ENCODE measurements at regions not wholly inside any gene's neighbourhood (a gene's known extent, or its start where the extent isn't known, plus 50 kb on each side); places are given as distances from the start of the nearest gene placed in this dataset.
A peak's percentile ranks its signal among the peaks of the same experiment; 100 is the strongest.

GRCh38 chr5:38013107-38013506 lies 173.3 kb upstream of the GDNF start:
- no peaks in the 10 kb centered on the region for H3K4me1 ChIP-seq
- no peak overlapping the region for H3K27ac ChIP-seq
- 31 to 43% (median 34%) methylated on average over 3 of the region's 3 CpGs for WGBS, 5 donors
- H3K4me3 ChIP-seq, result no peak overlapping the region
- TF ChIP-seq POLR2A (IDR thresholded peaks at IDR 0.05) (no peak), EP300 (IDR thresholded peaks at IDR 0.05) (no peak), POLR2AphosphoS5 (IDR thresholded peaks at IDR 0.05) (no peak)
- TF ChIP-seq, protein P1, sequence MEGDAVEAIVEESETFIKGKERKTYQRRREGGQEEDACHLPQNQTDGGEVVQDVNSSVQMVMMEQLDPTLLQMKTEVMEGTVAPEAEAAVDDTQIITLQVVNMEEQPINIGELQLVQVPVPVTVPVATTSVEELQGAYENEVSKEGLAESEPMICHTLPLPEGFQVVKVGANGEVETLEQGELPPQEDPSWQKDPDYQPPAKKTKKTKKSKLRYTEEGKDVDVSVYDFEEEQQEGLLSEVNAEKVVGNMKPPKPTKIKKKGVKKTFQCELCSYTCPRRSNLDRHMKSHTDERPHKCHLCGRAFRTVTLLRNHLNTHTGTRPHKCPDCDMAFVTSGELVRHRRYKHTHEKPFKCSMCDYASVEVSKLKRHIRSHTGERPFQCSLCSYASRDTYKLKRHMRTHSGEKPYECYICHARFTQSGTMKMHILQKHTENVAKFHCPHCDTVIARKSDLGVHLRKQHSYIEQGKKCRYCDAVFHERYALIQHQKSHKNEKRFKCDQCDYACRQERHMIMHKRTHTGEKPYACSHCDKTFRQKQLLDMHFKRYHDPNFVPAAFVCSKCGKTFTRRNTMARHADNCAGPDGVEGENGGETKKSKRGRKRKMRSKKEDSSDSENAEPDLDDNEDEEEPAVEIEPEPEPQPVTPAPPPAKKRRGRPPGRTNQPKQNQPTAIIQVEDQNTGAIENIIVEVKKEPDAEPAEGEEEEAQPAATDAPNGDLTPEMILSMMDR (IDR thresholded peaks at IDR 0.05), result no peak
- H3K36me3 ChIP-seq, result no peaks in the 10 kb centered on the region
- peaks cover 0 to 7% (median 0%) of the 10 kb centered on the region in 3 donors for H3K27me3 ChIP-seq
- DNase-seq, result no peak
- intact Hi-C loops (cut with DNase I; ENCODE audit: low total_unique reads), result no loop called here
- no peaks in the 10 kb centered on the region for H3K9me3 ChIP-seq

GRCh38 chr5:38011668-38012188 lies 171.9 kb upstream of the GDNF start:
- Histone ChIP-seq H3K27ac (no peak overlapping the region), H3K27me3 (peaks cover 0 to 7% (median 0%) of the 10 kb centered on the region in 3 donors), H3K4me1 (no peaks in the 10 kb centered on the region), H3K36me3 (no peaks in the 10 kb centered on the region), H3K4me3 (no peak overlapping the region), H3K9me3 (no peaks in the 10 kb centered on the region)
- DNase-seq, result no peak
- no peak for TF ChIP-seq POLR2AphosphoS5 (IDR thresholded peaks at IDR 0.05)
- WGBS, 5 donors, result 64 to 76% (median 72%) methylated on average over 3 of the region's 3 CpGs
- intact Hi-C loops (cut with DNase I; ENCODE audit: low total_unique reads), result no loop called here

- no peaks in the 10 kb centered on the region for H3K9me3 ChIP-seq
- 57 to 80% (median 73%) methylated on average over 2 of the region's 2 CpGs for WGBS, 5 donors
- DNase-seq, result peak in 1 of 2 donors; percentile 37
- no peak overlapping the region for H3K4me3 ChIP-seq
- peaks cover 0 to 7% (median 0%) of the 10 kb centered on the region in 3 donors for H3K27me3 ChIP-seq
- no peaks in the 10 kb centered on the region for H3K4me1 ChIP-seq
- TF ChIP-seq, protein P1 (IDR thresholded peaks at IDR 0.05), result no peak
- TF ChIP-seq POLR2A (IDR thresholded peaks at IDR 0.05) (no peak), EP300 (IDR thresholded peaks at IDR 0.05) (no peak), POLR2AphosphoS5 (IDR thresholded peaks at IDR 0.05) (no peak)
- H3K36me3 ChIP-seq, result no peaks in the 10 kb centered on the region
- no peak overlapping the region for H3K27ac ChIP-seq
- intact Hi-C loops (cut with DNase I; ENCODE audit: low total_unique reads), result no loop called here
These were observed 170.0 kb upstream of the GDNF start for GRCh38 chr5:38009749-38010358.

GRCh38 chr5:38008198-38008597 lies 168.4 kb upstream of the GDNF start:
- no peaks in the 10 kb centered on the region for H3K36me3 ChIP-seq
- WGBS, 5 donors, result 63 to 81% (median 73%) methylated on average over 1 of the region's 1 CpG
- no peak overlapping the region for H3K4me3 ChIP-seq
- TF ChIP-seq, protein P1 (IDR thresholded peaks at IDR 0.05), result no peak
- TF ChIP-seq POLR2AphosphoS5 (IDR thresholded peaks at IDR 0.05) (no peak), EP300 (IDR thresholded peaks at IDR 0.05) (no peak), POLR2A (IDR thresholded peaks at IDR 0.05) (no peak)
- no peak for DNase-seq
- H3K27ac ChIP-seq, result no peak overlapping the region
- intact Hi-C loops (cut with DNase I; ENCODE audit: low total_unique reads), result no loop called here
- H3K9me3 ChIP-seq, result no peaks in the 10 kb centered on the region
- H3K27me3 ChIP-seq, result peaks cover 0 to 7% (median 0%) of the 10 kb centered on the region in 3 donors
- no peaks in the 10 kb centered on the region for H3K4me1 ChIP-seq

- Histone ChIP-seq H3K4me3 (no peak overlapping the region), H3K27ac (no peak overlapping the region), H3K4me1 (no peaks in the 10 kb centered on the region), H3K9me3 (no peaks in the 10 kb centered on the region), H3K36me3 (no peaks in the 10 kb centered on the region), H3K27me3 (no peaks in the 10 kb centered on the region)
- TF ChIP-seq POLR2A (IDR thresholded peaks at IDR 0.05), result no peak
- no peak for TF ChIP-seq POLR2AphosphoS5 (IDR thresholded peaks at IDR 0.05)
- no peak for TF ChIP-seq EP300 (IDR thresholded peaks at IDR 0.05)
- TF ChIP-seq, protein P1 (IDR thresholded peaks at IDR 0.05), result no peak
- intact Hi-C loops (cut with DNase I; ENCODE audit: low total_unique reads), result no loop called here
- no peak for DNase-seq
- 74 to 85% (median 81%) methylated on average over 1 of the region's 1 CpG for WGBS, 5 donors
These were observed 159.8 kb upstream of the GDNF start for GRCh38 chr5:37999593-37999992.
